ENCODE measurements at regions not wholly inside any gene's neighbourhood (a gene's known extent, or its start where the extent isn't known, plus 50 kb on each side); places are given as distances from the start of the nearest gene placed in this dataset.
A peak's percentile ranks its signal among the peaks of the same experiment; 100 is the strongest.

- FAIRE-seq (no peak), DNase-seq (ENCODE audit: low read depth in 1 of 2, low spot score in 2 of 2) (no peak)
- Histone ChIP-seq H4K5ac (ENCODE audit: insufficient read length, low read depth, low read length) (no peak overlapping the region), H2BK5ac (ENCODE audit: low read depth, low read length) (no peak overlapping the region), H3K4me3 (ENCODE audit: extremely low read depth in 1 of 4, insufficient read depth in 2 of 4, low read depth in 3 of 4, low read length in 4 of 4) (no peak overlapping the region), H3K4ac (replicated peaks; ENCODE audit: insufficient read length, low read depth, low read length) (no peak overlapping the region), H2BK120ac (replicated peaks; ENCODE audit: low read depth, low read length) (no peak overlapping the region), H3K79me1 (ENCODE audit: low read depth, low read length) (no peaks in the 10 kb centered on the region), H3K56ac (replicated peaks; ENCODE audit: insufficient read length, low read depth, low read length) (no peak overlapping the region), H3K4me1 (replicated peaks in 1 of 4; ENCODE audit: control insufficient read depth in 3 of 4, insufficient read depth in 4 of 4, low read length in 3 of 4) (peaks cover 0 to 9% (median 4%) of the 10 kb centered on the region in 4 experiments; a peak in 2 of 7 replicates), H3K79me2 (ENCODE audit: control insufficient read depth in 1 of 2, insufficient read depth in 2 of 2, low read length in 2 of 2) (no peaks in the 10 kb centered on the region), H2BK15ac (ENCODE audit: low read length) (no peak overlapping the region; the same call in 1 of the 2 replicates), H3K27me3 (replicated peaks in 1 of 4; ENCODE audit: control insufficient read depth in 3 of 4, extremely low read depth in 1 of 4, insufficient read depth in 3 of 4, low read length in 3 of 4) (no peaks in the 10 kb centered on the region), H3K23ac (ENCODE audit: insufficient read length) (no peak overlapping the region), H3K23me2 (ENCODE audit: low read depth, low read length) (no peaks in the 10 kb centered on the region; the same call in 1 of the 2 replicates), H3K9ac (replicated peaks in 1 of 4; ENCODE audit: extremely low read depth in 1 of 4, low read depth in 3 of 4, low read length in 3 of 4) (no peak overlapping the region), H3K14ac (ENCODE audit: insufficient read length) (no peak overlapping the region), H2AK5ac (ENCODE audit: low read depth, low read length) (peak overlapping the region; percentile 33; the same call in 1 of the 2 replicates), H4K8ac (ENCODE audit: extremely low read depth, insufficient read depth, low read length) (no peak overlapping the region), H2AFZ (ENCODE audit: low read length) (no peak overlapping the region), H3K9me3 (ENCODE audit: insufficient read depth in 2 of 2, low read depth in 1 of 2, low read length in 1 of 2) (peaks cover 0 to 5% of the 10 kb centered on the region in 2 experiments; a peak in 1 of 4 replicates), H3K18ac (ENCODE audit: extremely low read depth, low read length) (no peak overlapping the region), H2BK20ac (ENCODE audit: low read length) (no peak overlapping the region), H3K27ac (ENCODE audit: low read depth, low read length) (no peak overlapping the region), H2BK12ac (ENCODE audit: low read depth, low read length) (no peak overlapping the region), H4K91ac (replicated peaks; ENCODE audit: insufficient read length, low read length) (no peak overlapping the region), H3K36me3 (ENCODE audit: control insufficient read depth in 2 of 4, insufficient read depth in 4 of 4, low read length in 3 of 4) (no peaks in the 10 kb centered on the region; a peak in 1 of 8 replicates), H4K20me1 (replicated peaks in 1 of 2; ENCODE audit: control insufficient read depth in 1 of 2, insufficient read depth in 2 of 2, low read length in 2 of 2) (no peaks in the 10 kb centered on the region), H3K4me2 (ENCODE audit: insufficient read depth in 1 of 2, low read depth in 2 of 2, low read length in 2 of 2) (no peak overlapping the region)
- ChIA-PET CTCF (ENCODE audit: partially characterized antibody) (no interaction called here), POLR2A (ENCODE audit: partially characterized antibody) (no interaction called here)
- 98% methylated on average over 3 of the region's 3 CpGs; no CpG with 5 or more reads in 1 of the 2 experiments for WGBS, 2 experiments (ENCODE audit: extremely low coverage in 1 of 2, insufficient coverage in 1 of 2, insufficient read length in 1 of 2, insufficient replicate concordance in 2 of 2, low coverage in 1 of 2, low lambda C conversion rate in 2 of 2, missing lambda C conversion rate in 1 of 2)
- TF ChIP-seq JUND (IDR thresholded peaks at IDR 0.05; ENCODE audit: low read length), result no peak
- no peak for TF ChIP-seq SP2 (IDR thresholded peaks at IDR 0.05; ENCODE audit: low read length)
- no peak for TF ChIP-seq CTCF (IDR thresholded peaks at IDR 0.05; ENCODE audit: control extremely low read depth in 1 of 3, insufficient read depth in 1 of 3, low read depth in 1 of 3, low read length in 3 of 3)
These were observed 145.7 kb upstream of the PLEKHA5 start for GRCh38 chr12:18983854-18984253.

All from H1 (cell line).